ENCODE measurements at regions not wholly inside any gene's neighbourhood (a gene's known extent, or its start where the extent isn't known, plus 50 kb on each side); places are given as distances from the start of the nearest gene placed in this dataset.

- ChIA-PET POLR2A (no interaction called here), CTCF (no interaction called here)
- H3K4me3 Mint-ChIP-seq (ENCODE audit: unreplicated experiment): no peak overlapping the region
- TF ChIP-seq CTCF (IDR thresholded peaks at IDR 0.05; ENCODE audit: unreplicated experiment): no peak
- H3K27ac Mint-ChIP-seq (ENCODE audit: low read depth, unreplicated experiment): no peak overlapping the region
- no peaks in the 10 kb centered on the region for H3K36me3 Mint-ChIP-seq (ENCODE audit: insufficient read depth, unreplicated experiment)
- no TSS peak for BruUV-seq (replicated peaks)
- DNase-seq (ENCODE audit: unreplicated experiment): no peak
- intact Hi-C loops (cut with micrococcal nuclease): no loop called here
- peaks cover 19% of the 10 kb centered on the region for H3K9me3 Mint-ChIP-seq (ENCODE audit: unreplicated experiment)
- peaks cover 11% of the 10 kb centered on the region for H3K4me1 Mint-ChIP-seq (ENCODE audit: insufficient read depth, unreplicated experiment)
- H3K27me3 Mint-ChIP-seq (ENCODE audit: insufficient read depth, unreplicated experiment): peaks cover 10% of the 10 kb centered on the region
These were observed 156.8 kb upstream of the SFRP2 start for GRCh38 chr4:153945704-153946103.

GRCh38 chr4:153943738-153944415 is 155.0 kb upstream of the SFRP2 start:
- intact Hi-C loops (cut with micrococcal nuclease): no loop called here
- no peak overlapping the region for H3K27ac Mint-ChIP-seq (ENCODE audit: low read depth, unreplicated experiment)
- H3K36me3 Mint-ChIP-seq (ENCODE audit: insufficient read depth, unreplicated experiment): no peaks in the 10 kb centered on the region
- peaks cover 17% of the 10 kb centered on the region for H3K27me3 Mint-ChIP-seq (ENCODE audit: insufficient read depth, unreplicated experiment)
- no TSS peak for BruUV-seq (replicated peaks)
- no peak for TF ChIP-seq CTCF (IDR thresholded peaks at IDR 0.05; ENCODE audit: unreplicated experiment)
- POLR2A ChIA-PET: interaction anchor here (0.6 to 1.4 kb wide), 2 partner anchors 11 to 52 kb away, joined by 3 read pairs; no protein-coding TSS in a partner anchor
- CTCF ChIA-PET: interaction anchor here (0.6 kb wide), 1 partner anchor 17 kb away, joined by 3 read pairs; no protein-coding TSS in a partner anchor
- H3K9me3 Mint-ChIP-seq (ENCODE audit: unreplicated experiment): peaks cover 19% of the 10 kb centered on the region
- H3K4me1 Mint-ChIP-seq (ENCODE audit: insufficient read depth, unreplicated experiment): peaks cover 5% of the 10 kb centered on the region
- H3K4me3 Mint-ChIP-seq (ENCODE audit: unreplicated experiment): no peak overlapping the region
- DNase-seq (ENCODE audit: unreplicated experiment): no peak

- ChIA-PET CTCF (interaction anchor here (0.6 kb wide), 1 partner anchor 191 kb away, joined by 3 read pairs; no protein-coding TSS in a partner anchor), POLR2A (no interaction called here)
- no peak for DNase-seq (ENCODE audit: unreplicated experiment)
- Mint-ChIP-seq H3K27me3 (ENCODE audit: insufficient read depth, unreplicated experiment) (peaks cover 17% of the 10 kb centered on the region), H3K27ac (ENCODE audit: low read depth, unreplicated experiment) (no peak overlapping the region), H3K9me3 (ENCODE audit: unreplicated experiment) (peaks cover 11% of the 10 kb centered on the region), H3K36me3 (ENCODE audit: insufficient read depth, unreplicated experiment) (no peaks in the 10 kb centered on the region), H3K4me3 (ENCODE audit: unreplicated experiment) (no peak overlapping the region), H3K4me1 (ENCODE audit: insufficient read depth, unreplicated experiment) (peaks cover 5% of the 10 kb centered on the region)
- intact Hi-C loops (cut with micrococcal nuclease): no loop called here
- no peak for TF ChIP-seq CTCF (IDR thresholded peaks at IDR 0.05; ENCODE audit: unreplicated experiment)
- no TSS peak for BruUV-seq (replicated peaks)
These were observed 152.0 kb upstream of the SFRP2 start for GRCh38 chr4:153940916-153941315.

- no peak for DNase-seq (ENCODE audit: unreplicated experiment)
- ChIA-PET POLR2A (no interaction called here), CTCF (interaction anchor here (0.6 to 1.6 kb wide), 2 partner anchors 22 to 567 kb away, joined by 3 to 4 read pairs; no protein-coding TSS in a partner anchor)
- H3K9me3 Mint-ChIP-seq (ENCODE audit: unreplicated experiment): no peaks in the 10 kb centered on the region
- TF ChIP-seq CTCF (IDR thresholded peaks at IDR 0.05; ENCODE audit: unreplicated experiment): no peak
- peaks cover 17% of the 10 kb centered on the region for H3K27me3 Mint-ChIP-seq (ENCODE audit: insufficient read depth, unreplicated experiment)
- H3K4me1 Mint-ChIP-seq (ENCODE audit: insufficient read depth, unreplicated experiment): peaks cover 11% of the 10 kb centered on the region
- no peak overlapping the region for H3K27ac Mint-ChIP-seq (ENCODE audit: low read depth, unreplicated experiment)
- intact Hi-C loops (cut with micrococcal nuclease): no loop called here
- BruUV-seq (replicated peaks): no TSS peak
- no peak overlapping the region for H3K4me3 Mint-ChIP-seq (ENCODE audit: unreplicated experiment)
- no peaks in the 10 kb centered on the region for H3K36me3 Mint-ChIP-seq (ENCODE audit: insufficient read depth, unreplicated experiment)
These were observed 150.7 kb upstream of the SFRP2 start for GRCh38 chr4:153939570-153939969.
